Caki2 (cell line): ENCODE measurements at regions not wholly inside any gene's neighbourhood (a gene's known extent, or its start where the extent isn't known, plus 50 kb on each side); places are given as distances from the start of the nearest gene placed in this dataset.

Source experiments
- DNase-seq: peaks from one replicate; pipeline ENCODE4 v3.0.0-alpha.2; 2015; ENCODE audit warnings: low read depth
- in situ Hi-C: cut with HindIII; loops from 2 replicates; pipeline ENCODE4 v1.10.0; 2016; ENCODE audit warnings: low sequenced_read_pairs, low pct_unique_long_range_greater_than_20kb, mixed read lengths

DNA sequence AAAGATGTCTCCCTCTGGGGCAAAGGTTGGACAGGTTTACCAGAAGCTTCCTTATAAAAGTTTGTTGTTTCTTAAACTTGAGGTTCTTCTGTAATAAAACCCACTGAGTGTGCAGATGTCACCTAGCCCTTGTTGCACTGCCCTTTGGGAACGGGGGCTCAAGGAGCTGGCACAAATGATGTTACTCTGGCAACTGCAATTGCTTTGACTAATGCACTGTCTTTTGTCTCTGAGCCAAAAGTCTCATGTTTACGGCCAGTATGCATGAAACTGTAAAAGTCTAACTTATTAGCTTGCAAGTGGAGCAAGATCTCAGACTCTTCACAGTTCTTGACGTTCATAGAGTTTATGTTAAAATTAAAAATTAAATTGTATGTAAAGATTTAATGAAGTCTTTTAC, 655.7 kb downstream of the EPHA7 start:
- in situ Hi-C loops: no loop called here
- no peak for DNase-seq

DNA sequence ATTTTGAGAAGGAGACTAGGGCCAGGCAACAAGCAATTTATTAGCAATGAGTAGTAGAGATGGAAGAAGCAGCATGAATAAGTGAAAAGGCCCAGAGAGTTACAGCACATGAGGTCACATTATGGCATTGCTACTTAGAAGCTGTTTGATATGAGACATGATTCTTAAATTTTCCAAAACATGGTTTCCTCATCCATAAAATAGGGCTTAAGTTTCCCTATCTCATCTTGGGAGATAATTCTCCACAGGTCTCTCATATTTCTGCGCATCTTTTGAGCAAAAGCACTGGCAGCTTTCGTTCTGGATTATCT, 656.1 kb downstream of the EPHA7 start:
- no peak for DNase-seq
- in situ Hi-C loops: no loop called here

DNA sequence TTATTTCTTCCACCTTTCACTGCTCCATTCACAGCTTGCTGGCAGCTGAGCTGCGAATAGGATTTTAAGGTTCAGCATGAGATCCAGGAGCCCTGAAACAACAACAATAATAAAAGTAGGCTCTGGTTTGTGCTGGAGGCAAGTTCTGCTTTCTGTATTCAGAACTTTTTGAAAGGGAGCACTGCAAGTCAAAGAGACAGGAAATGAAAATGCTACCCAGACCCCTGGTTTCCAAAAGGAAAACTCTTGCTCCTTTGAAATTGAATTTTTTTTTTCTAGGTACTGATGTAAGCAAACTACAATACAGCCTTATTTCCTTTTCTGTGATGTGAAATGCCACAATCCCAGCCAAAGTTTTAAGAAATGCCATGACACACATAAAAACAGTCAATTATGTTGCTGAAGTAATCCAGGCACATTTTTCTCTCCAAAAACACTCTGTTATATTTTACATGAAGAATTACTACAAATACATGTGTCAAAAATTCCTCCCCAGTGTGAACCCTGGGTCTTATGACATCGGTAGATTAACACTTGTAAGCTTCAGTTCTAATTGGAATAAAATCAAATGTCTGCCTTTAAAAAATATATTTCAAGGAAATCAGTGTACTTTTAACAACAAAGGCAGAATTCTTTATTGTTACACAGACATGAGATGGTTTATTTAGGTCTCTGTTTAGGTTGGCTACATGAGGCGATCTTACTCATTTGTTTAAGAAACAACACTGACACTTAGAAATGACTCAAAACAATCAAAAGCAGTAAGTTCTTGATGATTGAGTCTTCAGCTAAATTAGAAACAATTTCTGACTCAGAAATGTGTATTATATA, 656.7 kb downstream of the EPHA7 start:
- in situ Hi-C loops: no loop called here

DNA sequence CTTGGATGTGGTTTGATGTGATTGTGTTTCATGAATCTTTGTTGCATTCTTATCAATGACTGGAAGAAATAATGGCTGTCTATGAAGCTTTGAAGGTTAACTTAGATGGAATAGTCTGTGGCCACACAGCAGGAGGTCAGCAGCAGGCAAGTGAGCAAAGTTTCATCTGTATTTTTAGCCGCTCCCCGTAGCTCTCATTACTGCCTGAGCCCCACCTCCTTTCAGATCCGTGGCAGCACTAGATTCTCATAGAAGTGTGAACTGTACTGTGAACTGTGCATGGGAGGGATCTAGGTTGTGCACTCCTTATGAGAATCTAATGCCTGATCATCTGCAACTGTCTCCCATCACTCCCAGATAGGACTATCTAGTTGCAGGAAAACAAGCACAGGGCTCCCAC, 660.2 kb downstream of the EPHA7 start:
- no peak for DNase-seq
- in situ Hi-C loops: no loop called here

More for the DNA sequence above, 656.7 kb downstream of the EPHA7 start:
- no peak for DNase-seq

DNA sequence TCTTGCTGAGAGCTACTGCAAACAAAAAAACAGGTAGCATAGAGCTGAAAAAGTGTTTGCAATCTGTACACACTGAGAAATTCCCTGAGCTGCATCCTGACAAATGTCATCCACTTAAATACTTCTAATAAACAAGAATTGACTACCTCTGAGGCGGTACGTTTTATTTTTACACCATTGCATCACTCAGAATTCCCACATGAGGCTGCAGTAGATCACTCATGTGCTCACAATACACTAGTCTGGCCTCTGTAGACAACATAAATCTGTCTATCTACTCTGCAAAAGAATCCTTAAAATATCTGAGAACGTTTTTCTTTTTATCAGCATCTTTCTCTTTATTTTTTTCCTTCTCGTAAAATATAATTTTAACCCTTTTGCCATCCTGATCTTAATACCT, 661.4 kb downstream of the EPHA7 start:
- no peak for DNase-seq
- in situ Hi-C loops: no loop called here

DNA sequence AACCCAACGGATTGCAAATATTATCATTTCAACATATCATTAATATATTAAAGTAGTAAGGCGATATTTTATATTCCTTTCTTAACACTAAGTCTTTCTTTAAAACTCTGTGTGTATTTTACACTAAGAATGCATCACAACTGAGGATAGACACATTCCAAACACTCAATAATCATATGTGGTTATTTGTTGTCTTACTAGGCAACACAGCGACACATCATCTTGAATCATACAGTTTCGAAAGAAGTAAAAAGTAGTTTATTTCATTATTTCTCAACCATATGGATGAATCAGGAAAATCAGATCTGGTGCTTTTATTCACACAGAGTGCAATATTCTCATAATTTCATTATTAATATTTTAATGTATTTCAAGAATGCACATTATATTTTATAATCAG, 662.4 kb downstream of the EPHA7 start:
- DNase-seq: no peak
- in situ Hi-C loops: no loop called here

DNA sequence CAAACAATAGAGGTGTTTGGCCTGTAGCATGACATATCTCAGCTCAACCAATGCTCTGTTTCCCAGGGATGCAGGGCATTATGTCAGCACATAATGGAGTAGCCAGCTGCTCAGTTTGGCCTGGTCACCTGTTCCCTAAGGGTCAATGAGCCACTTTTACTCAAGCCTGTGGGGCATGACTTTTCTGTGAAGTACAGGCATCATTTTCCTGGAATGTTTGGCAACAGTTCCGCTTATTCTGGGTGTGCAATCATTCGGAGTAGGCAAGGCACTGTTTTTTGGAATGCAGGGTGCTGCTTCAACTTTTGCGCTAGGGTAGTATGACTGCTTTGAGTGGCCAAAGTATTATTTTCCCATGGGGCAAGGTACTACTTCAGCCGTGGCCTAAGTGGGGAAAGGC, 665.4 kb downstream of the EPHA7 start:
- DNase-seq: no peak
- in situ Hi-C loops: no loop called here

DNA sequence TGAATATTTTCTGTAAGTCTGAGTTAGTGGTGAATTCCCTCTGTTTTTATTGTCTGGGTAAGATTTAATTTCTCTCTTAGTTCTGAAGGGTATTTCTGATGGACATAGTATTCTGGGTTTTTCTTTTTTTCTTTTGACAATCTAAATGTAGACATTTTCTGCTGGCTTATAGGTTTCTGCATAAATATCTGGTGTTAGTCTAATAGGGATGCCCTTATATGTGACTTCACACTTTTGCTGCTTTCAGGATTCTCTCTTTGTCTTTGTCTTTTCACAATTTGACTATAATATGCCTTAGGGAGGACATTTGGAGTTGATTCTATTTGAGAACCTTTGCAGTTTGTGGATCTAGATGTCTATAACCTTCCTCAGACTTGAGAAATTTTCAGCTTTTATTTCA, 667.2 kb downstream of the EPHA7 start:
- in situ Hi-C loops: no loop called here

DNA sequence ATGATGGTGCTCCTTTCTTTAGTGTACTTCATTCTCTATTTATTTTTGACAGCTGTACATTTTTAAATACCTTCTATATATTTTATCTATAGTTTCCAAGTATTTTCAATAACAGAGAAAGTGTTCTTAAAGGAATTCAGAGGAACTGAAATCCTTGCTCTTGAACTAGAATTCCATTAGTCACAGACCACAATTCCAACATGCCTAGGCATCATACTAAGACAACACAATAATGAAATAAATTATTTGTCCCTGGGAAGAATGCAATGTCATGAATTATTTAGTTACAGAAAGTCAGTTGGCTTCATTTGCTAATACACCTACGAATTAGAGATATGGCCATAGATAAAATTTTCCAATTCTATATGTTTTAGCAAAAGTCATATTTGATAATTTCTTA, 671.2 kb downstream of the EPHA7 start:
- no peak for DNase-seq
- in situ Hi-C loops: no loop called here

More for the DNA sequence above, 667.2 kb downstream of the EPHA7 start:
- DNase-seq: no peak

DNA sequence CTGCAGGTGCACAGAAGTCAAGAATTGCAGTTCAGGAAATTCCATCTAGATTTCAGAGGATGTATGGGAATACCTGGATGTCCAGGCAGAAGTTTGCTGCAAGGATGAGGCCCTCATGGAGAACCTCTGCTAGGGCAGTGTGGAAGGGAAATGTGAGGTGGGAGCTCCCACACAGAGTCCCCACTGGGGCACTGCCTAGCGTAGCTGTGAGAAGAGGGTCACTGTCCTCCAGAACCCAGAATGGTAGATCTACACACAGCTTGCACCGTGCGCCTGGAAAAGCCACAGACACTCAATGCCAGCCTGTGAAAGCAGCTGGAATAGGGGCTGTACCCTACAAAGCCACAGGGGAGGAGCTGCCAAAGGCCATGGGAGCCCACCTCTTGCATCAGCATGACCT, 681.4 kb downstream of the EPHA7 start:
- in situ Hi-C loops: no loop called here
- DNase-seq: no peak

DNA sequence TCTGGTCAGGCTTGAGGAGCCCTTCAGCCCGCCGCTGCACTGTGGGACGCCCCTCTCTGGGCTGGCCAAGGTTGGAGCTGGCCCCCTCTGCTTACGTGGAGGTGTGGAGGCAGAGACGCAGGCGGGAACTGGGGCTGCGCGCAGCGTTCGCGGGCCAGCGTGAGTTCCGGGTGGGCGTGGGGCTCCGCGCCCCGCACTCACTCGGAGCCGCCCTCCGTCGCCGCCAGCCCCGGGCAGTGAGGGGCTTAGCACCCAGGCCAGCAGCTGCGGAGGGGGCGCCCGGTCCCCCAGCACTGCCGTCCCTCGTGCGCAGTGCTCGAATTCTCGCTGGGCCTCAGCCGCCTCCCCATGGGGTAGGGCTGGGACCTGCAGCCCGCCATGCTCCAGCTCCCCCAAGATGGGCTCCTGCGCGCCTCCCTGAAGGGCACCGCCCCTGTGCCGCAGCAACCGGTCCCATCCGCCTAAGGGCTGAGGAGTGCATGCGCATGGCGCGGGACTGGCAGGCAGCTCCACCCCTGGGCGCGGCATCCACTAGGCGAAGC, 695.9 kb downstream of the EPHA7 start:
- no peak for DNase-seq
- in situ Hi-C loops: no loop called here

DNA sequence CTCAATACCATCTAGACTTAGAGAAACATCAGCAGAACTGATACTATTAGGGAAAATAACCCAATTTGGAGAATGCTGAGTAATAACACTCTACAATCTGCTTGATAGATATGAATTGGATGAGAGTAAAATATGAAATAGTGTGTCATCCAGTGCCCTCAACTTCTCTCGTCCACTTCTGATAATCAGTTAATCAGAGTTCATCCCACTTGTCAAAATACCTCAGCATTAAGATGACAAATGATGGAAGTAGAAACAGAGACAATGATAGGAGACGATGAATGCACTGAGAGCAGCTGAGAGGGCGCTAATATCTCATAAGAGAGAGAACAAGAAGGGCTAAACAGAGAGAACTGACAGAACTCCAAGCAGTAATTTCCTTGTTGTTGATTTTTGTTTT, 699.6 kb downstream of the EPHA7 start:
- DNase-seq: no peak
- in situ Hi-C loops: no loop called here

DNA sequence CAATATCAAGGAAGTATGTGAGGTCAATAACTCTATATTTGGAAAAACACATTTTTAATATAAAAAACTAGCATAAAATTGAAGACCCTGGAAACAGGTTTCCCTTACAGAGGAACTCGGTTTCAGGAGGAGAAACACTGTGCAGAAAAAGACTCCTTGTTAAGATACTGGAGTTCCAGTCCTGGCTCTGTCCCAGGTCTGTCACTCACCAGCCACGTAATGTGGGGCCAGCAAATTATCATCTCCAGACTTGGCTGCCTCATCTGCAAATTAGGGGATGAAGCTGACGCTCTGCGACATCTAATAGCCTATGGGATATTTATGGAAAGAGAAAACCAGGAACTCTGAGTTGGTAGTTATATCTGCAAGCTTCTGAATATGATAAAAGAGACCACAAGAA, 702.7 kb downstream of the EPHA7 start:
- DNase-seq: no peak
- in situ Hi-C loops: no loop called here

DNA sequence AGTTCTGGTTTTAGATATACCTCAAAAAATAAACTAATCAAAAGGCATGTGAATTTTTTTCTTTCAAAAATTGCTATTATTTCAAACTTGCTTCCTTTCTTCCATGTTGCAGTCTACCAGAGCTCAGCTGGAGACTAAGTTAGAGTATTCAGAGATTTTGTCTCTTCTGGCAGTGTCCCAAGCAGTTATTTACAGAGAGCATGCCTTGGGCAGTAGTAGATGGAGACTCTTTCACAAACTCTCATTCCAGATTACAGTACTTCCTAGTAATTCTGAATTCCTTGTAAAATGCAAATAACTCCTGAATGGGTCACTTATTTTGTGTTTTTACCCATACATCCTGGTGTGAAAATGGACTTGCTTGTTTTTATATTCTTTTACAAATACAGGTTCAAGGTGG, 703.4 kb downstream of the EPHA7 start:
- in situ Hi-C loops: no loop called here
- DNase-seq: no peak

DNA sequence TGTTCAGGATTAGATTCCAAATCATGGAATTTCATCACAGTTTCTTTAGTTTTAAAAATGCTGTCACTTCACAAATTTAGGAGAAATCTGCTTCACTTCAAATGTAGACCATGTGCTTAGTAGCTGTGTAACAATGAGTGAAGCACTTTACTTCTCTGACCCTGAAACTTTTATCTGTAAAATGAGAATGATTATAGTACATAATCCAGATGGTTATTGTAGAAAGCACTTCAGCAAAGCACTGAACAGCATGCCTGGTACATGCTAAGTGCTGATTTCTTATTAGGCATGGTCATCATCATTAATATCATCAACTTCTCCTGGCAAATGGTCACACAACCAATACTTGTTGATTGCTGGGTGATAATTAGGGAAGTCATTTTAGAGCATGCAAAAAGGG, 705.0 kb downstream of the EPHA7 start:
- DNase-seq: no peak
- in situ Hi-C loops: no loop called here

DNA sequence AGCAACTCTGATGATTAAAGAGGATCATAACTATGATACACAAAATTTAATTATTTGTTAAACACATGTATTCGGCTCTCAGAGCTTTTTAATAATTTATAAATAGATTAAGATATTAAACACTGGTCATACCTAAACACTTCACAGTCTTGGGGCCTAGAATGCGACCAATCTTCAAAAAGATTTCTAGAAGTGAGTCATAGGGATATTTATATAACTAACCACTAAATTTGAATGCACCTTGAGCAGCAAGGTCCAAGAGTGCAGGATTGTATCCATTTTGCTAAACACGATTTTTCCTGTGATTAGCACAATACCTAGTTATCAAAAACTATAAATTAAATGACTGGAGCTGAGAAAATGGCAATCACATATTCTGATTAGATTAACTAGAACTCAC, 709.3 kb downstream of the EPHA7 start:
- in situ Hi-C loops: no loop called here
- no peak for DNase-seq

DNA sequence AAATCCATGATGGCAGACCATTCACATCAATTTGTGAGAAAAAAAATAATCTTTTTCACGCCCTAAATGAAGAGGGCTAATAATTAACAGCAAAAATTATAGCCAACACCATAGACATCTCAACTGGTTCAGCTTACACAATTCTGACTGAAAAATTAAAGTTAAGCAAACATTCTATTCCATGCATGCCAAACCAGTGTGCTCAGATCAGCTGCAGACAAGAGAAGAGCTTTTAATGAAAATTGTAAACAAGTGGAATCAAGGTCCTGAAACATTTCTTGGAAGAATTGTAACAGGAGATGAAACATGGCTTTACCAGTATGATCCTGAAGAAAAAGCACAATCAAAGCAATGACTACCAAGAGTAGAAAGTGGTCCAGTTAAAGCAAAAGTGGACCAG, 710.4 kb downstream of the EPHA7 start:
- DNase-seq: no peak
- in situ Hi-C loops: no loop called here

DNA sequence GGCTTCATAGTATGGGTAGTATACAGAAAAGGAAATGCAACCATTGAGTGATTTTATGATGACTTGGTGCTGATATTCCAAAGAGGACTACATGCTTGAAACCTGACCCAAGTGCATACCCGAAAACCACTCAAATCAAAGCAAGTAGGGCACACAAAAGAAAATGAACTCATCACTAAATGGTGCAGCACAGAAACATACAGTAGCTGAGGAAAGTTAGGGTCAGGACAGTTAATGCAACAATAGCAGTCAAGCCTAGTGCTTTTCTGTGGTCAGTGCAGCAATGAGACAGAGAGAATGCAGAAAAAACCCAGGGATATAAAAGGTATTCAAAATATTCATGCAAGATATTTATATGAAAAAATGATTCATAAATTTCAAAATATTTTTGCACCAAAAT, 711.1 kb downstream of the EPHA7 start:
- DNase-seq: no peak
- in situ Hi-C loops: no loop called here

DNA sequence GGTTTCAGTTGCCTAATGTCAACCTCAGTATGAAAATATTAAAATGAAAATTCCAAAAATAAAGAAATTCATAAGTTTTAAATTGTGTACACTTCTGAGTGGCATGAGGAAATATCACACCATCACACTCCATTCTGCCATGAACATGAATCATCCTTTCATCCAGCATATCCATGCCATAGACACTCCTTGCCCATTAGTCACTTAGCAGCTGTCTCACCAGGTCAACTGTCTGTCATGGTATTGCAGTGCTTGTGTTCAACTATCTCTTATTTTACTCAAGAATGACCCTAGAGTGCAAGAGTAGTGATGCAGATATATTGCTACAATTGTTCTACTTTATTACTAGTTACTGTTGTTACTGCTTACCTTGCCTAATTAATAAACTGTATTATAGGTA, 712.4 kb downstream of the EPHA7 start:
- in situ Hi-C loops: no loop called here
- no peak for DNase-seq

DNA sequence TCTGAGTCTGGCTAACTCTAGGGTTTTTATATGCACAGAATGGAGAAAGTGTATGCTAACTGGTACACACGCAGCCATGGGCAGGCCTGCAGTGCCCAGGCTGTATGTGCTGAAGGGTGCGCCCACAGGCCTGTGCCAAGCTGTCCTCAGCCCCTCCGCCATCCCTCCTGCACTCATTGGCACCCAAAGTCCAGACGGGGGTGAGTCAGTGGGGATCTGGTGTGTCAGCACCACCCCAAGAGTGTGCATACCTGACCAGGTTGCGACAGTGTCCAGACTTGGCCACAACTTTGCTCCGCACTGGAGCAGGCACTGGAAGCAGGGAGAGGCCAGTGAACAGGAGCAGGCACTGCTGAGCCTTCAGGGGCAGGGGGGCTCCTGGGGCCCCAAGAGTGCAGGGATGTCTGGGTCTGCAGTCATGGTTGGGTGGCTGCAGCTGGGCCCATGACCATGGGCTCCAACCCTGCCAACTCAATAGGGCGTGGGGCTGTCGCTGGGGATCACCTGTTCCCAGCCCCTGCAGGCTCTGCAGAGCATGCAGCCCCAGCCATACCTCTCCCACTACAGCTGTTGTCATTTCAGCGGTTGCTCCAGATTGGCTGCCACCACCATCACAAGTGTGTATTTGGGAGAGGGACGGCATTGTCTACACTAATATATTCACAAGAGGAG, 717.8 kb downstream of the EPHA7 start:
- DNase-seq: no peak
- in situ Hi-C loops: no loop called here
